ENCODE measurements at regions not wholly inside any gene's neighbourhood (a gene's known extent, or its start where the extent isn't known, plus 50 kb on each side); places are given as distances from the start of the nearest gene placed in this dataset.

GRCh38 chr11:122179961-122180834 is 64.2 kb upstream of the BLID start:
- intact Hi-C loops (cut with DNase I), result no loop called here
- DNase-seq (peak; percentile 50), ATAC-seq (peak; percentile 55 to 86)

- DNase-seq (no peak), ATAC-seq (no peak)
- intact Hi-C loops (cut with DNase I), result no loop called here
Measured at GRCh38 chr11:122178795-122179194, 62.8 kb upstream of the BLID start.

- no peak for ATAC-seq
- intact Hi-C loops (cut with DNase I), result no loop called here
- DNase-seq, result no peak
Measured at GRCh38 chr11:122177238-122177637, 61.2 kb upstream of the BLID start.

GRCh38 chr11:122176651-122177050 is 60.6 kb upstream of the BLID start:
- ATAC-seq (no peak), DNase-seq (no peak)
- intact Hi-C loops (cut with DNase I), result no loop called here

GRCh38 chr11:122175306-122175705 is 59.3 kb upstream of the BLID start:
- DNase-seq, result no peak
- intact Hi-C loops (cut with DNase I), result no loop called here
- no peak for ATAC-seq

GRCh38 chr11:122173587-122173986 is 57.6 kb upstream of the BLID start:
- ATAC-seq, result no peak
- intact Hi-C loops (cut with DNase I), result no loop called here

GRCh38 chr11:122173074-122173450 is 57.0 kb upstream of the BLID start:
- DNase-seq, result no peak
- ATAC-seq, result no peak

More at GRCh38 chr11:122173587-122173986, 57.6 kb upstream of the BLID start:
- no peak for DNase-seq

GRCh38 chr11:122172352-122173073 is 56.5 kb upstream of the BLID start:
- no peak for ATAC-seq
- no peak for DNase-seq
- intact Hi-C loops (cut with DNase I), result no loop called here

More at GRCh38 chr11:122173074-122173450, 57.0 kb upstream of the BLID start:
- intact Hi-C loops (cut with DNase I), result no loop called here

- DNase-seq (no peak), ATAC-seq (peak in 1 of 2 donors; percentile 73)
- intact Hi-C loops (cut with DNase I), result no loop called here
Measured at GRCh38 chr11:122170815-122171475, 54.9 kb upstream of the BLID start.

GRCh38 chr11:122168218-122168617 is 52.2 kb upstream of the BLID start:
- ATAC-seq, result no peak
- no peak for DNase-seq
- intact Hi-C loops (cut with DNase I), result no loop called here

GRCh38 chr11:122167100-122167499 is 51.1 kb upstream of the BLID start:
- intact Hi-C loops (cut with DNase I), result no loop called here
- ATAC-seq (peak in 1 of 2 donors; percentile 67), DNase-seq (no peak)

GRCh38 chr11:122165607-122166371 is 49.8 kb upstream of the BLID start:
- intact Hi-C loops (cut with DNase I), result no loop called here
- ATAC-seq (no peak), DNase-seq (no peak)

All from left cardiac atrium (tissue), 4 donors.